ENCODE measurements at regions not wholly inside any gene's neighbourhood (a gene's known extent, or its start where the extent isn't known, plus 50 kb on each side); places are given as distances from the start of the nearest gene placed in this dataset.

GRCh38 chr5:29161399-29162291 is 2031.8 kb upstream of the CDH6 start:
- TF ChIP-seq CTCF (conservative IDR thresholded peaks at IDR 0.05; ENCODE audit: low read length) (no peak), EZH2phosphoT487 (IDR thresholded peaks at IDR 0.05; ENCODE audit: borderline replicate concordance, low read depth, low read length) (no peak)

Measured in OCI-LY7 (cell line).